AG04449 (cell line): ENCODE measurements at regions not wholly inside any gene's neighbourhood (a gene's known extent, or its start where the extent isn't known, plus 50 kb on each side); places are given as distances from the start of the nearest gene placed in this dataset.

Experiments
- CTCF ChIA-PET: fragments of 350-600 bp; formaldehyde crosslinking; extraction: SDS; loops from one replicate; lab custom pipeline; 2021; ENCODE audit warnings: antibody characterized with exemption; lab: Yijun Ruan, JAX
- POLR2A ChIA-PET: fragments of 400-600, 350-600 bp; formaldehyde crosslinking; extraction: SDS; loops from one replicate; lab custom pipeline; 2020; ENCODE audit warnings: antibody characterized with exemption, inconsistent platforms; lab: Yijun Ruan, JAX
- DNase-seq: peaks from one replicate; pipeline ENCODE4 v3.0.0-alpha.2; 2010; ENCODE audit warnings: low read depth, low spot score
- H3K4me3 ChIP-seq: 2 replicates; pipeline ENCODE4 v1.5.1; 2011; ENCODE audit warnings: low read depth, mild to moderate bottlenecking, control low read depth, low read length
- CTCF ChIP-seq: IDR thresholded peaks from one replicate; pipeline ENCODE4 v1.5.1; 2011; ENCODE audit warnings: mild to moderate bottlenecking, moderate library complexity, low read length, control low read depth, inconsistent platforms; ENCODE audit not compliant: insufficient read depth; ENCODE audit errors: missing control alignments

GRCh38 chr2:122421775-122422174 lies 666.3 kb downstream of the TSN start:
- no peak for TF ChIP-seq CTCF
- POLR2A ChIA-PET = no interaction called here
- CTCF ChIA-PET = no interaction called here
- H3K4me3 ChIP-seq = no peak overlapping the region
- no peak for DNase-seq

DNA sequence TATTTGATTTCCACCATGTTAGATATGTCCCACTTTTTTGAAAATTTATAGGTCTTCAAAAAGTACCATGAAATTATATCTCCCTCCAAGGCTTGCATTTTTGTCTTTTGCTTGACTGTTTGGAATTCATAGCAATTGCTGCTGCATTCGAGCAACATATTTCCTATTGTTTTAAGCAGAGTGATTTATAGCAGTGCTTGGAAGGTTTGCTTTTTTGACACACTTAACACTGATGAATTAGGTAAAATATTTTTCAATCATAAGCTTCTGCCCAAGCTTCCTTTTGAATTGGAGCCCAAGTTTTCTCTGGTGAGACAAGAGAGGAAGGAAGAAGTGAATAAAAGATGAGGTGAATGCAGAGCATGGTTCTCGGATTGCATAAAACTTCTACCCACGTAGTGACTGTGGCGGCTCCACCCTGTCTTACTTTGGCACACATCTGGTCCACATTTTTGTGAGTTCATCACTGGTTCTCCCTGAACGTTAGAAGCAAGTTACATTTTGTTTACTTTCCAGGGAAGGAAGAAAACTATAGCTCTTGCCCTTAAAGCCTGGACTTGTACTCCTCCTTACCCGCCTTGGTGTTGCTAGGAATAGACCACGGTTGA lies 667.0 kb downstream of the TSN start:
- no peak for DNase-seq
- no peak overlapping the region for H3K4me3 ChIP-seq
- POLR2A ChIA-PET = no interaction called here
- CTCF ChIA-PET = no interaction called here
- TF ChIP-seq CTCF = no peak

DNA sequence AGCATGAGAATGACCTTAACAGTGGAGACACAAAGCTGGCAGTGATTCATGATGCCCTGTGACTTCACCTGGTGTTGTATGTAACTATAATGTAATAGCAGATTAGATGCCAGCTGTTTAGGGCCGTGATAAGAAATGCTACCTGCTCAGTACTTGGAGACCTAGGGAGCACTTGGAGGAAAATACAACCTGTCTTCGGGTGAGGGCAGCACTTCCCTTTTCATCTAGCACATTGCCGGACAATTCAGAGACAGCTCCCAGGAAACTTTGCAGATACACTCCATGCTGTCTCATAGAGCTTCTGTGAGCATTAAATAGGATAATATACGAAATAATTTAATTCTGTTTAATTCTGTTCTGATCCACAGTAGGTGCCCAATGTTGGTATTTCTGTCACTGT lies 668.5 kb downstream of the TSN start:
- DNase-seq = no peak
- ChIA-PET CTCF (no interaction called here), POLR2A (no interaction called here)
- no peak overlapping the region for H3K4me3 ChIP-seq
- no peak for TF ChIP-seq CTCF

DNA sequence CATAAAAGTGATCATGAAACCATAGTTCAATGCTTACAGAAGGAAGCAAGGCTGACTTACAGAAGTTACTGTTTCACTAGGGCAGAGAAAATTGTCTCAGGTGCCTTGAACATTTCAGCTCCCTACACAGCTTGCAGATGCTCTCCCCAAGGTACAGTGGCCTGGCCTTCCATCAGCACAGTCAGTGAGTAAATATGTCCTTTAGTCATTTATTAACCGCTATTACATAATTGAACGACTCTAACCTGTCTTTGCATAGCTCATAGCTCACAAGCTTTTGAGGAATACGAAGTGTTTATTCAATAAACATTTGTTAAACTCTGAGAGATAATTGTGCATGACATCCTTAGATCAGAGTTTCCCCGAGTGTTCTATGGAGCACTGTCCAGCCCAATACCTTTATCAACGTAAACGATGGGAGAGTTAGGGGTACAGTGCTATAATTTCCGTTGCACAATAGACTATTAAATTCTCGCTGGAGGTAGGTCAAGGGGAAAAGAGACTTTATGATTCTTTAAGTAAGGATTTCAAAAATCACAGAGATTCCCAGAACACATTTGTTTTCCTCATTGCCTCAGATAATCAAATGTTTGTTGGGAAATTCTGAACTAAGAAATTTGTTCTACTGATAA lies 677.8 kb downstream of the TSN start:
- CTCF ChIA-PET = no interaction called here
- no peak for DNase-seq
- H3K4me3 ChIP-seq = no peak overlapping the region
- TF ChIP-seq CTCF = no peak
- POLR2A ChIA-PET = no interaction called here

GRCh38 chr2:122445003-122445402 lies 689.6 kb downstream of the TSN start:
- TF ChIP-seq CTCF = no peak

GRCh38 chr2:122446761-122447160 lies 691.3 kb downstream of the TSN start:
- POLR2A ChIA-PET = no interaction called here
- TF ChIP-seq CTCF = no peak

More at GRCh38 chr2:122445003-122445402, 689.6 kb downstream of the TSN start:
- no peak for DNase-seq
- no peak overlapping the region for H3K4me3 ChIP-seq
- POLR2A ChIA-PET = no interaction called here
- CTCF ChIA-PET = no interaction called here

More at GRCh38 chr2:122446761-122447160, 691.3 kb downstream of the TSN start:
- CTCF ChIA-PET = no interaction called here
- H3K4me3 ChIP-seq = no peak overlapping the region
- DNase-seq = no peak
